Trophoblast cell (in vitro differentiated cells and primary cell): ENCODE measurements at regions not wholly inside any gene's neighbourhood (a gene's known extent, or its start where the extent isn't known, plus 50 kb on each side); places are given as distances from the start of the nearest gene placed in this dataset.
A peak's percentile ranks its signal among the peaks of the same experiment; 100 is the strongest.

Source experiments
- DNase-seq, 2 donors: peaks; one replicate each; pipeline ENCODE4 v3.0.0-alpha.2; 2016
- H2AFZ ChIP-seq: 2 replicates; pipeline ENCODE4 v1.6.1; 2013; ENCODE audit warnings: low read length, moderate library complexity, mild to moderate bottlenecking; ENCODE audit not compliant: insufficient read depth, poor library complexity
- H2AK5ac ChIP-seq: 2 replicates; pipeline ENCODE4 v1.6.1; 2013; ENCODE audit warnings: mild to moderate bottlenecking, low read length
- H2BK120ac ChIP-seq: 2 replicates; pipeline ENCODE4 v1.6.1; 2013; ENCODE audit warnings: low read length, mild to moderate bottlenecking, moderate library complexity; ENCODE audit not compliant: insufficient read depth, poor library complexity
- H2BK12ac ChIP-seq: 2 replicates; pipeline ENCODE4 v1.6.1; 2013; ENCODE audit warnings: mild to moderate bottlenecking, low read length, moderate library complexity
- H2BK5ac ChIP-seq: 2 replicates; pipeline ENCODE4 v1.6.1; 2013; ENCODE audit warnings: low read length, low read depth, moderate library complexity, mild to moderate bottlenecking; ENCODE audit not compliant: poor library complexity
- H3K14ac ChIP-seq: 2 replicates; pipeline ENCODE4 v1.6.1; 2013; ENCODE audit warnings: mild to moderate bottlenecking, low read length
- H3K18ac ChIP-seq: 2 replicates; pipeline ENCODE4 v1.6.1; 2013; ENCODE audit warnings: mild to moderate bottlenecking, low read length
- H3K23ac ChIP-seq: 2 replicates; pipeline ENCODE4 v1.6.1; 2013; ENCODE audit warnings: low read length
- H3K27ac ChIP-seq: 2 replicates; pipeline ENCODE4 v1.5.1; 2013; ENCODE audit warnings: low read depth, mild to moderate bottlenecking, inconsistent platforms, low read length, moderate library complexity
- H3K27me3 ChIP-seq: 2 replicates; pipeline ENCODE4 v1.6.1; 2013; ENCODE audit warnings: inconsistent platforms, mild to moderate bottlenecking, low read length, moderate library complexity; ENCODE audit not compliant: insufficient read depth
- H3K36me3 ChIP-seq, 2 experiments: 1 replicate in 1 of 2; 2 replicates in 1 of 2; pipeline ENCODE4 v1.6.1; 2013; ENCODE audit warnings: low read length in 2 of 2, mild to moderate bottlenecking in 2 of 2, moderate library complexity in 1 of 2; ENCODE audit not compliant: insufficient read depth in 2 of 2, control insufficient read depth in 1 of 2
- H3K4ac ChIP-seq: 2 replicates; pipeline ENCODE4 v1.6.1; 2013; ENCODE audit warnings: low read depth, mild to moderate bottlenecking, low read length, moderate library complexity
- H3K4me1 ChIP-seq, 2 experiments: 1 replicate in 1 of 2; 2 replicates in 1 of 2; pipeline ENCODE4 v1.6.1; 2013; ENCODE audit warnings: low read length in 2 of 2, mild to moderate bottlenecking in 2 of 2, moderate library complexity in 1 of 2; ENCODE audit not compliant: insufficient read depth in 2 of 2, control insufficient read depth in 1 of 2
- H3K4me2 ChIP-seq: 2 replicates; pipeline ENCODE4 v1.6.1; 2013; ENCODE audit warnings: inconsistent platforms, mild to moderate bottlenecking, low read length, moderate library complexity
- H3K4me3 ChIP-seq: 2 replicates; pipeline ENCODE4 v1.5.1; 2013; ENCODE audit warnings: mild to moderate bottlenecking, low read depth, low read length, inconsistent platforms
- H3K79me1 ChIP-seq: one replicate; pipeline ENCODE4 v1.6.1; 2013; ENCODE audit warnings: low read length
- H3K79me2 ChIP-seq: 2 replicates; pipeline ENCODE4 v1.6.1; 2013; ENCODE audit warnings: low read length, mild to moderate bottlenecking; ENCODE audit not compliant: control insufficient read depth, insufficient read depth, poor library complexity
- H3K9ac ChIP-seq: 2 replicates; pipeline ENCODE4 v1.6.1; 2013; ENCODE audit warnings: mild to moderate bottlenecking, low read length
- H3K9me3 ChIP-seq: 2 replicates; pipeline ENCODE4 v1.6.1; 2013; ENCODE audit warnings: low read depth, mild to moderate bottlenecking, control low read depth, inconsistent platforms, low read length; ENCODE audit not compliant: insufficient read depth
- H4K12ac ChIP-seq: 2 replicates; pipeline ENCODE4 v1.6.1; 2013; ENCODE audit warnings: low read depth, mild to moderate bottlenecking, low read length, moderate library complexity
- H4K8ac ChIP-seq: 2 replicates; pipeline ENCODE4 v1.6.1; 2013; ENCODE audit warnings: low read depth, mild to moderate bottlenecking, low read length, moderate library complexity
- H4K91ac ChIP-seq: one replicate; pipeline ENCODE4 v1.6.1; 2013; ENCODE audit warnings: low read depth, mild to moderate bottlenecking, low read length, moderate library complexity
- WGBS: extraction: QIAGEN DNeasy Blood & Tissue Kit; methylation state at CpG from one replicate; pipeline ENCODE4 v1.1.7; 2013; ENCODE audit warnings: missing lambda C conversion rate; ENCODE audit not compliant: insufficient read length, insufficient coverage; ENCODE audit errors: extremely low coverage; 5-methylcytosine and 5-hydroxymethylcytosine counted together

DNA sequence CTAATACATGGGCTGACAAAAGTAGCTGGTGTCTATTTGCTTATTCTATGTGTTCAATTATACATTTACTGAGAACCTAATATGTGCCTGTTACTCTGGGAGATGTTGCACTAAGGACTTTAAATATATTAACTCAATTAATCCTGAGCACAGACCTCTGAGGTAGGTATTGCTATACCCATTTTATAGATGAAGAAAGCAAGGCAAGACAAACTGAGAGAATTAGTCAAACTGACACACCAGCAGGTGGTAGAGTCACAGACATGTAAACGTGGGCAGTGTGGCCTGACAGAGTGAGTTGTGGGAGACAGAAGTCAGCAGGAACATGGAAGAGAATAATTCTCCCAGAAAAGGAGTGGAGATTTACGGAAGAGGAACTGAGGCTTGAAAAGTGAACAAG, 428.9 kb downstream of the LPIN1 start:
- Histone ChIP-seq H2BK12ac (peak overlapping the region; percentile 70), H3K79me1 (peaks cover 16% of the 10 kb centered on the region), H3K27me3 (no peaks in the 10 kb centered on the region), H3K4me2 (no peak overlapping the region), H3K14ac (no peak overlapping the region), H2BK5ac (no peak overlapping the region), H2AFZ (no peak overlapping the region), H2BK120ac (no peak overlapping the region), H3K4me1 (peaks cover 17 to 21% of the 10 kb centered on the region in 2 experiments), H3K27ac (no peak overlapping the region), H3K18ac (no peak overlapping the region), H4K8ac (no peak overlapping the region), H2AK5ac (no peak overlapping the region), H3K4me3 (no peak overlapping the region), H3K9ac (no peak overlapping the region), H3K9me3 (no peaks in the 10 kb centered on the region), H3K36me3 (no peaks in the 10 kb centered on the region), H3K4ac (no peak overlapping the region), H3K79me2 (peaks cover 2% of the 10 kb centered on the region), H4K91ac (peak overlapping the region; percentile 70), H4K12ac (no peak overlapping the region), H3K23ac (no peak overlapping the region)
- DNase-seq: no peak
- WGBS: no CpG with 5 or more reads among the region's 2 CpGs

DNA sequence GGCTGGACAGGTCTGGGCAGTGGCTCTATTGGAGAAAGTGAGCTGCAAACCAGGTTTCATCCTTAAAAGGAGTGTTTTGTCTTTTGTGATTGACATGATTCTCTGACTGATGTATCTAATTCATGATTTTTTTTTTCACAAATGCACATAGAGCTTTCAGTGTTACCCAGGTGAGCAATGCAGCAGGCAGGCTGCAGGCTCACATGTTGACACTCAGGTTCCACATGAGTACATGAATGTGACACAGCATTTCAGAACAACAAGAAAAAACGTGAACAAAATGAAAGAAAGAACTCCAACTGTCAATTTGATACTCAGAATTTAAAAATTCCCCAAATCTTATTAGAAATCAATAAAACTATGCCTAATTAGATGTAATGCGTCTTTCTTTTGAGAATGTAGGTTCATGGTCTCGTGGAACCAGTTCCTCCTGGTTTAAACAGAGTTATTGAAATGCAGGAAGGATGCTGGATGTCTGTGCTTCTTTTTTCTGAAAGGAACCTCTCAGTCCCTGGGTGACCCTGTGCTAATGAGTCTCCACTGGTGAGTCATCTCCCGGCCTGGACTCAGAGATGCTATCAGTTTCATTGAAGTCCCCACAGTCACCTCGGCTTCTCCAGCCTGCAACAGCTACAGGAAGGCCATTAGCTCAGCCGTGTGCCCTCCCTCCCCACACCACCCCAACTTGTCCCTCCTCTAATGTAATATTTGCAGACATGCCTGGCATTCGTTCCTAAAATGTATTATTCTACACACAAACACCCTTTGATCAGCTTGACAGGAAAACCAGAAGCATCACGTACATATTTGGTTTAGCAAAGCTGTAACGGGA, 430.4 kb downstream of the LPIN1 start:
- H3K4me3 ChIP-seq: no peak overlapping the region
- no peak overlapping the region for H3K9ac ChIP-seq
- no peak overlapping the region for H2AFZ ChIP-seq
- H4K12ac ChIP-seq: no peak overlapping the region
- peaks cover 2% of the 10 kb centered on the region for H3K79me2 ChIP-seq
- no peak overlapping the region for H2BK12ac ChIP-seq
- H3K14ac ChIP-seq: no peak overlapping the region
- no peak overlapping the region for H2AK5ac ChIP-seq
- H3K23ac ChIP-seq: no peak overlapping the region
- H4K8ac ChIP-seq: no peak overlapping the region
- H2BK5ac ChIP-seq: no peak overlapping the region
- no peak overlapping the region for H3K4ac ChIP-seq
- H3K9me3 ChIP-seq: no peaks in the 10 kb centered on the region
- H3K79me1 ChIP-seq: peaks cover 14% of the 10 kb centered on the region
- no peaks in the 10 kb centered on the region for H3K27me3 ChIP-seq
- no peak overlapping the region for H3K18ac ChIP-seq
- H3K36me3 ChIP-seq: no peaks in the 10 kb centered on the region
- H2BK120ac ChIP-seq: no peak overlapping the region
- WGBS: no CpG with 5 or more reads among the region's 9 CpGs
- H3K4me1 ChIP-seq: peaks cover 17 to 20% of the 10 kb centered on the region in 2 experiments
- peak overlapping the region; percentile 83 for H3K27ac ChIP-seq
- no peak overlapping the region for H4K91ac ChIP-seq
- peak; percentile 73 to 74 for DNase-seq
- H3K4me2 ChIP-seq: no peak overlapping the region

DNA sequence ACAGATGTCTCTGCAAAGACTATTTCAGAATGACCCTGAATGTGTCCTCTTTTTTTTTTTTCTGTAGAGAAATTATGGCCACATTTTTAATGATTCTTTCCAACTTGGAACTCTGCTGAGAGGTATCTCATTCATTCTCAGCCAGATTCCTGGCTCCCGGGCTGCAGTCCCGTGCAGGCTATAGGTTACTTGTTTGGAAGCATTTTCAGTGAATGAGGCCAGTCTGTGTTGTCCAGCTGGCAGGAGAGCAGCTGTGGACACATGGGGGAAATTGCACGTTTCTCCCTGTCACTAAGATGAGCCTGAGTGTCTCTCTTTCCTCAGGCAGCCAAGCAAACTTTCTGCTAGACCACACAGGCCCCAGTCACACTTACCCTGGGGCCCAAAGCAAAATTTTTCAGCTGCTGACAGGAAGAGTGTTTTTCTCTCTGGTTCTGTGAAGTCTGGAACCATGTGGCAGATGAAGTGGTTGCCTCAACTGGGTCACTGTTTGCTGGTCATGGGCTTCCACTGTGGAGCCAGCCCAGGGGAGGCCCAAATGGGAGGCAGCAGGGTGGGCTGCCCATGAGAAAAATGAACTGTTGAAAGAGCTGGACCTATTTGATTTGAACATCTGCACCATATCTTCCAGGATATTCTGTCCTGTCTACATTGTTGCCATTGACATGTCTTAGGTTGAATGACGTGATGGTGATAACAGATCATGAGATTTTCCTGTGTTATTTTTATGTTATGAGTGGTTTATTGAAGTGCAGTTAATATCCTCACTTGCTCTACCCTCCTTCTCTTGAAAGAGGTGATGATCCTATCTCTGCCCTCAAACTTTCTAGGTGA, 431.2 kb downstream of the LPIN1 start:
- Histone ChIP-seq H4K91ac (peak overlapping the region; percentile 97), H2AFZ (no peak overlapping the region), H3K36me3 (no peaks in the 10 kb centered on the region), H3K27ac (peak overlapping the region; percentile 83), H3K4me2 (peak overlapping the region; percentile 8), H3K79me2 (peaks cover 2% of the 10 kb centered on the region), H3K4ac (no peak overlapping the region), H4K12ac (no peak overlapping the region), H4K8ac (peak overlapping the region; percentile 40), H3K9ac (no peak overlapping the region), H2AK5ac (peak overlapping the region; percentile 67), H3K9me3 (no peaks in the 10 kb centered on the region), H3K27me3 (no peaks in the 10 kb centered on the region), H3K14ac (peak overlapping the region; percentile 73), H3K4me3 (no peak overlapping the region), H3K79me1 (peaks cover 14% of the 10 kb centered on the region), H3K23ac (no peak overlapping the region), H2BK5ac (peak overlapping the region; percentile 86), H2BK12ac (peak overlapping the region; percentile 82), H3K18ac (peak overlapping the region; percentile 56), H3K4me1 (peaks cover 17 to 20% of the 10 kb centered on the region in 2 experiments), H2BK120ac (peak overlapping the region; percentile 88)
- no CpG with 5 or more reads among the region's 4 CpGs for WGBS
- no peak for DNase-seq

DNA sequence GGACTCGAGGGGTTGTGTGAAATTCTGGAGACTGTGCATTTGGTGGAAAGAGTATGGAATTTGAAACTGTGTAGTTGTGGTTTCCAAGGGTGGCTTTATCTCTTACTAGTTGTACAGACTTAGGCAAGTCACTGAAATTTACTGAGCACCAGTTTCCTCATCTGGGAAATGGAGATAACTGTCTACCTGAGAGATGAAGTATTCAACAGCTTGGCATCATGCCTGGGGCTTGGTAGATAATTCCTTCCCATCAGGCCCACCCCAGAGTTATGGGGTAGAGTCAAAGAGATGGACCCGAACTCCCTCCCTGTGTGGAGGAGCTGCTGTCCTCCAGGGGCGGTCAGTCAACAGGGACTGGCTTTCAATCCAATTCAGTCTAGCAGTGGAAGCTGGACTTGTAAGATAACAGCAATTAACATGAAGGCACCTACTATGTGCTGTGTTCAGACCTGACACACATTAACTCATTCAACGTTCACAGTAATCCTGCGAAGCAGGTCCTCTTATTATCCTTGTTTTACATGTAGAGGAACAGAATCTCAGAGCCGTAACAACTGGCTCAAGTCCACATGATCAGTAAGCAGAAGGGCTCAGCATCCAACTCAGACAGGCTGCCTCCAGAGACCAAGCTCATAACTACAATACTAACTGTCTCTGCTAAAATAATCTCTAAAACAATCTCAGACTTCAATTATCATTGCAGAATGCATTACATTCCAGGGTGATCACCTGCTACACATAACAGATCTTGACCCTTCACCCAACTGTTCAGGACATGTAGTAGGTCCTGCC, 432.1 kb downstream of the LPIN1 start:
- Histone ChIP-seq H4K91ac (peak overlapping the region; percentile 97), H3K4me3 (no peak overlapping the region), H4K12ac (no peak overlapping the region), H3K36me3 (no peaks in the 10 kb centered on the region), H3K18ac (peak overlapping the region; percentile 80), H2BK5ac (peak overlapping the region; percentile 86), H3K9ac (no peak overlapping the region), H3K14ac (peak overlapping the region; percentile 46), H2AFZ (no peak overlapping the region), H4K8ac (peak overlapping the region; percentile 29), H3K4ac (no peak overlapping the region), H3K23ac (no peak overlapping the region), H3K4me2 (no peak overlapping the region), H3K9me3 (no peaks in the 10 kb centered on the region), H2AK5ac (peak overlapping the region; percentile 89), H3K27me3 (no peaks in the 10 kb centered on the region), H2BK12ac (peak overlapping the region; percentile 82), H3K4me1 (peaks cover 17 to 20% of the 10 kb centered on the region in 2 experiments), H3K79me1 (peaks cover 14% of the 10 kb centered on the region), H3K79me2 (peaks cover 2% of the 10 kb centered on the region), H2BK120ac (peak overlapping the region; percentile 69), H3K27ac (peak overlapping the region; percentile 83)
- no peak for DNase-seq
- WGBS: no CpG with 5 or more reads among the region's 6 CpGs
